CD4-positive, alpha-beta T cell (primary cell): ENCODE measurements at regions not wholly inside any gene's neighbourhood (a gene's known extent, or its start where the extent isn't known, plus 50 kb on each side); places are given as distances from the start of the nearest gene placed in this dataset.

Experiments
- ATAC-seq: fragments of 200-7000 bp; cut with Tn5 transposase; one replicate; pipeline ENCODE4 v1.10.0; 2022; ENCODE audit warnings: mild to moderate bottlenecking; ENCODE audit not compliant: poor library complexity
- CTCF ChIA-PET: fragments of 350-600 bp; sonication (Branson Sonifier 250); formaldehyde crosslinking; loops from one replicate; lab custom pipeline; 2021; ENCODE audit warnings: antibody characterized with exemption, inconsistent platforms; lab: Charles Lee
- POLR2A ChIA-PET: fragments of 350-600 bp; sonication (Branson Sonifier 250); formaldehyde crosslinking; loops from one replicate; lab custom pipeline; 2021; ENCODE audit warnings: antibody characterized with exemption, inconsistent platforms; lab: Charles Lee
- DNase-seq, 14 experiments: peaks; one replicate each; pipeline ENCODE4 v3.0.0-alpha.2; 2013 to 2020; ENCODE audit warnings: mixed read lengths in 2 of 14
- H3K27ac ChIP-seq, 2 donors: one replicate each; pipeline versions ENCODE4 v1.5.1 to v1.7.0; 2013; ENCODE audit warnings: low read length in 2 of 2, low read depth in 1 of 2, mild to moderate bottlenecking in 1 of 2
- H3K27me3 ChIP-seq, 2 experiments: 1 replicate in 1 of 2; 2 replicates in 1 of 2; pipeline versions ENCODE4 v1.6.1 to v1.7.0; 2013; ENCODE audit warnings: low read length in 2 of 2, control low read depth in 1 of 2, mild to moderate bottlenecking in 1 of 2, moderate library complexity in 1 of 2; ENCODE audit not compliant: insufficient read depth in 2 of 2, control insufficient read depth in 1 of 2
- H3K36me3 ChIP-seq: one replicate; pipeline ENCODE4 v1.6.1; 2013; ENCODE audit warnings: low read length, control low read depth; ENCODE audit not compliant: insufficient read depth
- H3K4me1 ChIP-seq: one replicate; pipeline ENCODE4 v1.6.1; 2013; ENCODE audit warnings: low read length, control low read depth; ENCODE audit not compliant: insufficient read depth
- H3K4me3 ChIP-seq: one replicate; pipeline ENCODE4 v1.5.1; 2013; ENCODE audit warnings: mild to moderate bottlenecking, low read length, moderate library complexity
- H3K9me3 ChIP-seq, 2 experiments: 1 replicate in 1 of 2; 2 replicates in 1 of 2; pipeline versions ENCODE4 v1.6.1 to v1.7.0; 2013; ENCODE audit warnings: low read length in 2 of 2, mild to moderate bottlenecking in 2 of 2, control low read depth in 1 of 2, moderate library complexity in 1 of 2; ENCODE audit not compliant: control insufficient read depth in 1 of 2, insufficient read depth in 1 of 2
- H3K27ac Mint-ChIP-seq: one replicate; pipeline ENCODE4 v1.8.0; 2020; ENCODE audit warnings: mixed read lengths
- H3K27me3 Mint-ChIP-seq: one replicate; pipeline ENCODE4 v1.8.0; 2021; ENCODE audit warnings: mixed read lengths
- H3K36me3 Mint-ChIP-seq: one replicate; pipeline ENCODE4 v1.8.0; 2021; ENCODE audit warnings: low read depth, mixed read lengths
- H3K4me1 Mint-ChIP-seq: one replicate; pipeline ENCODE4 v1.8.0; 2021; ENCODE audit warnings: low read depth, mixed read lengths
- H3K4me3 Mint-ChIP-seq: one replicate; pipeline ENCODE4 v1.8.0; 2020; ENCODE audit warnings: mild to moderate bottlenecking, mixed read lengths
- H3K9me3 Mint-ChIP-seq: one replicate; pipeline ENCODE4 v1.8.0; 2020; ENCODE audit warnings: mixed read lengths
- intact Hi-C, 2 experiments: fragments of 100-400 bp; cut with DNase I in 1 of 2; cut with micrococcal nuclease in 1 of 2; formaldehyde crosslinking; loops; one replicate each; pipeline versions ENCODE4 v1.15.1 to v1.9.0; 2023 to 2025; cut with DNase I, micrococcal nuclease
- TF ChIP-seq, protein P1 (sequence below): fragments of 200-600 bp; IDR thresholded peaks from one replicate; pipeline ENCODE4 v1.8.0; 2022; ENCODE audit warnings: antibody characterized with exemption, mild to moderate bottlenecking

DNA sequence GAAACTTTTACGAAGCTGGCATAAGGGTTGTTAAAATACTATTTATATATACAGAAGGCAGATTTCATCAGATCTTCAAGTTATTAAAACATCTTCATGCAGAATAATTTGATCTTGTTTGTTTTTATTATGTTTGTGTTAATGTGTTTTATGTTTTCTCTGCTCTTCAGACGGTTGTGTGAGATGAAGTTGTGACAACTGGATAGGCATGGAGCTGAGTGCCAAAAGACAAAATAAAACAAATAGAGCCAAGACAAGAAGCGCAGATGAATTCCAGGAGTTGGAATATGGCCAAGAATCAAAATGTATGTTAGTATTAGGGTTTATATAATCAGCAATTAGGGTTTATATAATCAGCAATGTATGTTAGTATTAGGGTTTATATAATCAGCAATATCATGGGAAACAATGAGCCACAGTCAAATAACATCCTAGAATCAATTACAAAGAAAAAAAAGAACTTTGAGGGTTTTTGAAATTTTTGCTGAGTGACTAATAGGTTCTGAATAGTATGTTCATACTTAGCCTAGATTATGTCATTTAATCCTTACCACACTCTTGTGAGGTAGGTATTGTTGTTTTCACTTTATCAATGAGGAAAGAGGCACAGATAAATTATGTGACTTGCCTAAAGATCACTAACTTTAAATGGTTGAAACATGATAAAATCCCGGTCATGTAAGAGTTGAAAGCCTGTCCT, 488.0 kb upstream of the STEAP1 start:
- ATAC-seq, result no peak
- no peak overlapping the region for H3K4me3 Mint-ChIP-seq
- H3K9me3 Mint-ChIP-seq, result peaks cover 2% of the 10 kb centered on the region
- TF ChIP-seq, protein P1, sequence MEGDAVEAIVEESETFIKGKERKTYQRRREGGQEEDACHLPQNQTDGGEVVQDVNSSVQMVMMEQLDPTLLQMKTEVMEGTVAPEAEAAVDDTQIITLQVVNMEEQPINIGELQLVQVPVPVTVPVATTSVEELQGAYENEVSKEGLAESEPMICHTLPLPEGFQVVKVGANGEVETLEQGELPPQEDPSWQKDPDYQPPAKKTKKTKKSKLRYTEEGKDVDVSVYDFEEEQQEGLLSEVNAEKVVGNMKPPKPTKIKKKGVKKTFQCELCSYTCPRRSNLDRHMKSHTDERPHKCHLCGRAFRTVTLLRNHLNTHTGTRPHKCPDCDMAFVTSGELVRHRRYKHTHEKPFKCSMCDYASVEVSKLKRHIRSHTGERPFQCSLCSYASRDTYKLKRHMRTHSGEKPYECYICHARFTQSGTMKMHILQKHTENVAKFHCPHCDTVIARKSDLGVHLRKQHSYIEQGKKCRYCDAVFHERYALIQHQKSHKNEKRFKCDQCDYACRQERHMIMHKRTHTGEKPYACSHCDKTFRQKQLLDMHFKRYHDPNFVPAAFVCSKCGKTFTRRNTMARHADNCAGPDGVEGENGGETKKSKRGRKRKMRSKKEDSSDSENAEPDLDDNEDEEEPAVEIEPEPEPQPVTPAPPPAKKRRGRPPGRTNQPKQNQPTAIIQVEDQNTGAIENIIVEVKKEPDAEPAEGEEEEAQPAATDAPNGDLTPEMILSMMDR, result no peak
- H3K4me3 ChIP-seq, result no peak overlapping the region
- H3K27me3 Mint-ChIP-seq, result no peaks in the 10 kb centered on the region
- POLR2A ChIA-PET, result no interaction called here
- H3K36me3 Mint-ChIP-seq, result no peaks in the 10 kb centered on the region
- H3K36me3 ChIP-seq, result no peaks in the 10 kb centered on the region
- H3K27ac Mint-ChIP-seq, result no peak overlapping the region
- H3K4me1 ChIP-seq, result no peaks in the 10 kb centered on the region
- H3K9me3 ChIP-seq, result no peaks in the 10 kb centered on the region
- H3K4me1 Mint-ChIP-seq, result no peaks in the 10 kb centered on the region
- CTCF ChIA-PET, result no interaction called here
- H3K27ac ChIP-seq, result no peak overlapping the region
- no peaks in the 10 kb centered on the region for H3K27me3 ChIP-seq
- intact Hi-C loops, result no loop called here
- DNase-seq, result no peak

DNA sequence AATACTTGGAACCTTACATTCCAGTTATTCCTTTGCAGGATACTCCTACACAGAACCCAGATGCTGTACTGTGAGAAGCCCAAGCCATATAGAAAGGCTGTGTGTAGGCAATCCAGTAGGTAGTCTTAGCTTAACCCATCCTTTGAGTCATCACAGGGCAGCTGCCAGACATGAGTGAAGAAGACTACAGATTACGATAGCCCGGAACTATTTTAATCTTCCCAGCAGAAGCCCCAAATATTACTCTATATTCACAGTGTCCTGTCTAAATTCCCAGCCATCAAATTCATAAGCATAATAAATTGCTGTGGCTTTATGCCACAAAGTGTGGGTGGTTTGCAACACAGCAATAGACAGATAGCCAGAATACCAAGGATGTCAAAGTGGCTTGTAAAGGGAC, 474.1 kb upstream of the STEAP1 start:
- ChIA-PET POLR2A (no interaction called here), CTCF (no interaction called here)
- intact Hi-C loops, result no loop called here
- TF ChIP-seq, protein P1, result no peak
- no peak overlapping the region for H3K4me3 Mint-ChIP-seq
- H3K27ac Mint-ChIP-seq, result no peak overlapping the region
- no peaks in the 10 kb centered on the region for H3K9me3 ChIP-seq
- H3K36me3 Mint-ChIP-seq, result no peaks in the 10 kb centered on the region
- H3K4me1 ChIP-seq, result no peaks in the 10 kb centered on the region
- no peaks in the 10 kb centered on the region for H3K4me1 Mint-ChIP-seq
- peaks cover 3% of the 10 kb centered on the region for H3K9me3 Mint-ChIP-seq
- H3K27me3 Mint-ChIP-seq, result peaks cover 5% of the 10 kb centered on the region
- no peak overlapping the region for H3K27ac ChIP-seq
- H3K36me3 ChIP-seq, result no peaks in the 10 kb centered on the region
- ATAC-seq (no peak), DNase-seq (no peak)
- H3K4me3 ChIP-seq, result no peak overlapping the region
- no peaks in the 10 kb centered on the region for H3K27me3 ChIP-seq

DNA sequence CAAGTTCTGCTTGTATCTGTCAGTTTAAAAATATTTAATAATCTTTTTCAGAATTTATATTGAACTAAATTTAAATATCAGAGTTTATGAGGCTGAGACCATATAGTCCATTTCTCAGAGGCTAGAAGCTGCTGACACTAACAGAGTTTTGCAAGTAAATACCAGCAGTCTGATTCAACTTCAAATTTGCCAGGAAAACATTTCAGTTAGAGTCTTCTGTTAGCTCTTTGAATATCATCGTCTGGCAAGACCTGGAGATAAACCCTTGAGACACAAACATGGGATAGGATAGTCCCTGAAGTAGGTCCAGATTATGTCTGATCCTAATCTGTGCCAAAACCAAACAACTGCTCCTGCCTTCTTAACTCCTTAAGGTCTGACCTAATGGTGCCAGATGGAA, 472.8 kb upstream of the STEAP1 start:
- DNase-seq (no peak), ATAC-seq (no peak)
- no peaks in the 10 kb centered on the region for H3K27me3 ChIP-seq
- TF ChIP-seq, protein P1, result no peak
- no peaks in the 10 kb centered on the region for H3K9me3 Mint-ChIP-seq
- no peaks in the 10 kb centered on the region for H3K4me1 ChIP-seq
- H3K36me3 ChIP-seq, result no peaks in the 10 kb centered on the region
- H3K36me3 Mint-ChIP-seq, result no peaks in the 10 kb centered on the region
- H3K27ac ChIP-seq, result no peak overlapping the region
- no peaks in the 10 kb centered on the region for H3K27me3 Mint-ChIP-seq
- no peak overlapping the region for H3K4me3 Mint-ChIP-seq
- intact Hi-C loops, result no loop called here
- H3K4me1 Mint-ChIP-seq, result no peaks in the 10 kb centered on the region
- H3K27ac Mint-ChIP-seq, result no peak overlapping the region
- POLR2A ChIA-PET, result no interaction called here
- CTCF ChIA-PET, result no interaction called here
- no peaks in the 10 kb centered on the region for H3K9me3 ChIP-seq
- no peak overlapping the region for H3K4me3 ChIP-seq
